ENCODE measurements at regions not wholly inside any gene's neighbourhood (a gene's known extent, or its start where the extent isn't known, plus 50 kb on each side); places are given as distances from the start of the nearest gene placed in this dataset.

- TF ChIP-seq, protein P1, sequence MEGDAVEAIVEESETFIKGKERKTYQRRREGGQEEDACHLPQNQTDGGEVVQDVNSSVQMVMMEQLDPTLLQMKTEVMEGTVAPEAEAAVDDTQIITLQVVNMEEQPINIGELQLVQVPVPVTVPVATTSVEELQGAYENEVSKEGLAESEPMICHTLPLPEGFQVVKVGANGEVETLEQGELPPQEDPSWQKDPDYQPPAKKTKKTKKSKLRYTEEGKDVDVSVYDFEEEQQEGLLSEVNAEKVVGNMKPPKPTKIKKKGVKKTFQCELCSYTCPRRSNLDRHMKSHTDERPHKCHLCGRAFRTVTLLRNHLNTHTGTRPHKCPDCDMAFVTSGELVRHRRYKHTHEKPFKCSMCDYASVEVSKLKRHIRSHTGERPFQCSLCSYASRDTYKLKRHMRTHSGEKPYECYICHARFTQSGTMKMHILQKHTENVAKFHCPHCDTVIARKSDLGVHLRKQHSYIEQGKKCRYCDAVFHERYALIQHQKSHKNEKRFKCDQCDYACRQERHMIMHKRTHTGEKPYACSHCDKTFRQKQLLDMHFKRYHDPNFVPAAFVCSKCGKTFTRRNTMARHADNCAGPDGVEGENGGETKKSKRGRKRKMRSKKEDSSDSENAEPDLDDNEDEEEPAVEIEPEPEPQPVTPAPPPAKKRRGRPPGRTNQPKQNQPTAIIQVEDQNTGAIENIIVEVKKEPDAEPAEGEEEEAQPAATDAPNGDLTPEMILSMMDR (IDR thresholded peaks at IDR 0.05 in 4 of 5, conservative IDR thresholded peaks at IDR 0.05 in 1 of 5): no peak
- no peak for TF ChIP-seq POLR2A (IDR thresholded peaks at IDR 0.05)
- intact Hi-C loops (cut with DNase I; ENCODE audit: low total_unique reads): no loop called here
- H3K9me3 ChIP-seq: no peaks in the 10 kb centered on the region
- DNase-seq (no peak), ATAC-seq (no peak)
- no peaks in the 10 kb centered on the region for H3K4me1 ChIP-seq
- no peaks in the 10 kb centered on the region for H3K36me3 ChIP-seq
- no peaks in the 10 kb centered on the region for H3K27me3 ChIP-seq
- no peak overlapping the region for H3K27ac ChIP-seq
- no peak overlapping the region for H3K4me3 ChIP-seq
- in situ Hi-C loops (cut with MboI; ENCODE audit: low sequenced_read_pairs in 4 of 4): no loop called here
Measured at GRCh38 chr14:23817164-23817767, 136.3 kb upstream of the DHRS4 start.

GRCh38 chr14:23827100-23827892, 126.3 kb upstream of the DHRS4 start:
- no peaks in the 10 kb centered on the region for H3K4me1 ChIP-seq
- intact Hi-C loops (cut with DNase I; ENCODE audit: low total_unique reads): no loop called here
- no peaks in the 10 kb centered on the region for H3K27me3 ChIP-seq
- H3K36me3 ChIP-seq: no peaks in the 10 kb centered on the region
- ATAC-seq (no peak), DNase-seq (no peak)
- H3K27ac ChIP-seq: no peak overlapping the region
- TF ChIP-seq POLR2A (IDR thresholded peaks at IDR 0.05): no peak
- TF ChIP-seq, protein P1 (IDR thresholded peaks at IDR 0.05 in 4 of 5, conservative IDR thresholded peaks at IDR 0.05 in 1 of 5): no peak
- in situ Hi-C loops (cut with MboI; ENCODE audit: low sequenced_read_pairs in 4 of 4): no loop called here
- H3K4me3 ChIP-seq: no peak overlapping the region
- H3K9me3 ChIP-seq: no peaks in the 10 kb centered on the region

DNA sequence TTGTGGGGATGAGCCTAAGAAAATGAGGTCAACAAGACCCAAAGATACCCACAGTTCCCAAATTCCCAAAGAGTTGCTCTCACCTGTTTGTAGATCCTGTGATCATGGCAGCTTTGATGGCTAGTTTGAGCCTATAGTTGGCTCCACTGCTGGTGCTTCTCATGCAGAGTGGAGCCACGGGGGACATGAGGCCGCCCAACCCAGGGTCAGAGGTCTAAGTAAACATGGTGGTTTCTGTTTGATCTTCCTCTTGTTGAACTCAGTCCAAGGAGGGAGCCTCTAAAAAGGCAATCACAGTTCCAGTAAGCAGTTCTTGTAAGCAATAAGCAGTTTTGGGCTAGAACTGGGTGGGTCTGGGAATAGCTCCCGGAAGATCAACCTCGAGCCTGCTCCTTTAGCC, 125.6 kb upstream of the DHRS4 start:
- TF ChIP-seq, protein P1 (IDR thresholded peaks at IDR 0.05 in 4 of 5, conservative IDR thresholded peaks at IDR 0.05 in 1 of 5): no peak
- no peak for TF ChIP-seq POLR2A (IDR thresholded peaks at IDR 0.05)
- DNase-seq (no peak), ATAC-seq (no peak)
- Histone ChIP-seq H3K27me3 (no peaks in the 10 kb centered on the region), H3K27ac (no peak overlapping the region), H3K9me3 (no peaks in the 10 kb centered on the region), H3K4me1 (no peaks in the 10 kb centered on the region), H3K36me3 (no peaks in the 10 kb centered on the region), H3K4me3 (no peak overlapping the region)
- intact Hi-C loops (cut with DNase I; ENCODE audit: low total_unique reads) (no loop called here), in situ Hi-C loops (cut with MboI; ENCODE audit: low sequenced_read_pairs in 4 of 4) (no loop called here)

DNA sequence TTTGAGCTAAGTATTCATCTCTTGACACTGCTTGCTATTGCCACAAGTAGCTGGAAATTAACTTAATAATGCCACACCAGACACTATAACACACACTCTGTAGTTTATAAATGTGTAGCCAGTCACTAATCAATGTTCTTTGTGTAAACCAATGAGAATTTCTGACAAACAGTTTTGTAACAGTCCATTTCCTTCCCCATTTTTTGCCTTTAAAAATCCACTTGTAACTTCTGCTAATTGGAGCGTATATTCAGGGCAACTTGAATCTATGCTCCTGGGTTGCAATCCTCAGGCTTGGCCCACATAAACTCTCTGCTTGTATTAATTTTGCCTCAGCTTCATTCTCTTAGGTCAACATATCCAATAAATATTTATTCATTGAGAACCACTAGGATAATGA, 125.0 kb upstream of the DHRS4 start:
- H3K4me3 ChIP-seq: no peak overlapping the region
- H3K4me1 ChIP-seq: no peaks in the 10 kb centered on the region
- no peak for ATAC-seq
- TF ChIP-seq, protein P1 (IDR thresholded peaks at IDR 0.05 in 4 of 5, conservative IDR thresholded peaks at IDR 0.05 in 1 of 5): no peak
- no peak for TF ChIP-seq POLR2A (IDR thresholded peaks at IDR 0.05)
- no peaks in the 10 kb centered on the region for H3K9me3 ChIP-seq
- DNase-seq: no peak
- intact Hi-C loops (cut with DNase I; ENCODE audit: low total_unique reads) (no loop called here), in situ Hi-C loops (cut with MboI; ENCODE audit: low sequenced_read_pairs in 4 of 4) (no loop called here)
- H3K27ac ChIP-seq: no peak overlapping the region
- no peaks in the 10 kb centered on the region for H3K36me3 ChIP-seq
- no peaks in the 10 kb centered on the region for H3K27me3 ChIP-seq
